ENCODE measurements at regions not wholly inside any gene's neighbourhood (a gene's known extent, or its start where the extent isn't known, plus 50 kb on each side); places are given as distances from the start of the nearest gene placed in this dataset.
"Not testable (repeated sequence)": the region's sequence is repeated elsewhere in the genome, so short reads cannot be mapped to it uniquely, and the experiment has no call there.

GRCh38 chr2:65920659-65921058 lies 488.3 kb upstream of the SPRED2 start:
- no peak for TF ChIP-seq POLR2A (IDR thresholded peaks at IDR 0.05; ENCODE audit: low read depth, low read length)
- DNase-seq (ENCODE audit: insufficient read length, low spot score) (no peak), FAIRE-seq (no peak)

- no peak for TF ChIP-seq POLR2A (IDR thresholded peaks at IDR 0.05; ENCODE audit: low read depth, low read length)
- FAIRE-seq (no peak), DNase-seq (ENCODE audit: insufficient read length, low spot score) (no peak)
Observed at GRCh38 chr2:65919550-65920188, 487.3 kb upstream of the SPRED2 start.

GRCh38 chr2:65918760-65919187 lies 486.4 kb upstream of the SPRED2 start:
- FAIRE-seq (no peak), DNase-seq (ENCODE audit: insufficient read length, low spot score) (no peak)
- TF ChIP-seq POLR2A (IDR thresholded peaks at IDR 0.05; ENCODE audit: low read depth, low read length) = no peak

GRCh38 chr2:65917986-65918385 lies 485.6 kb upstream of the SPRED2 start:
- TF ChIP-seq POLR2A (IDR thresholded peaks at IDR 0.05; ENCODE audit: low read depth, low read length) = no peak
- FAIRE-seq (no peak), DNase-seq (ENCODE audit: insufficient read length, low spot score) (no peak)

GRCh38 chr2:65916785-65917295 lies 484.4 kb upstream of the SPRED2 start:
- no peak for TF ChIP-seq POLR2A (IDR thresholded peaks at IDR 0.05; ENCODE audit: low read depth, low read length)
- DNase-seq (ENCODE audit: insufficient read length, low spot score) (no peak), FAIRE-seq (no peak)

- no peak for FAIRE-seq
- no peak for TF ChIP-seq POLR2A (IDR thresholded peaks at IDR 0.05; ENCODE audit: low read depth, low read length)
Observed at GRCh38 chr2:65916177-65916576, 483.8 kb upstream of the SPRED2 start.

GRCh38 chr2:65915273-65915672 lies 482.9 kb upstream of the SPRED2 start:
- FAIRE-seq (no peak), DNase-seq (ENCODE audit: insufficient read length, low spot score) (no peak)
- no peak for TF ChIP-seq POLR2A (IDR thresholded peaks at IDR 0.05; ENCODE audit: low read depth, low read length)

More at GRCh38 chr2:65916177-65916576, 483.8 kb upstream of the SPRED2 start:
- no peak for DNase-seq (ENCODE audit: insufficient read length, low spot score)

GRCh38 chr2:65914244-65914786 lies 481.9 kb upstream of the SPRED2 start:
- DNase-seq (ENCODE audit: insufficient read length, low spot score) = no peak
- TF ChIP-seq POLR2A (IDR thresholded peaks at IDR 0.05; ENCODE audit: low read depth, low read length) = no peak

GRCh38 chr2:65913813-65914212 lies 481.4 kb upstream of the SPRED2 start:
- no peak for DNase-seq (ENCODE audit: insufficient read length, low spot score)
- FAIRE-seq = no peak
- TF ChIP-seq POLR2A (IDR thresholded peaks at IDR 0.05; ENCODE audit: low read depth, low read length) = no peak

More at GRCh38 chr2:65914244-65914786, 481.9 kb upstream of the SPRED2 start:
- FAIRE-seq = no peak

GRCh38 chr2:65901756-65902155 lies 469.4 kb upstream of the SPRED2 start:
- DNase-seq (ENCODE audit: insufficient read length, low spot score) (no peak), FAIRE-seq (no peak)
- no peak for TF ChIP-seq POLR2A (IDR thresholded peaks at IDR 0.05; ENCODE audit: low read depth, low read length)

GRCh38 chr2:65896446-65896845 lies 464.0 kb upstream of the SPRED2 start:
- TF ChIP-seq POLR2A (IDR thresholded peaks at IDR 0.05; ENCODE audit: low read depth, low read length) = no peak
- FAIRE-seq = no peak
- DNase-seq (ENCODE audit: insufficient read length, low spot score) = no peak

GRCh38 chr2:65890131-65890530 lies 457.7 kb upstream of the SPRED2 start:
- FAIRE-seq = not testable (repeated sequence)

GRCh38 chr2:65885266-65885665 lies 452.9 kb upstream of the SPRED2 start:
- no peak for FAIRE-seq
- TF ChIP-seq POLR2A (IDR thresholded peaks at IDR 0.05; ENCODE audit: low read depth, low read length) = no peak
- no peak for DNase-seq (ENCODE audit: insufficient read length, low spot score)

More at GRCh38 chr2:65890131-65890530, 457.7 kb upstream of the SPRED2 start:
- not testable (repeated sequence) for DNase-seq (ENCODE audit: insufficient read length, low spot score)

GRCh38 chr2:65881592-65881991 lies 449.2 kb upstream of the SPRED2 start:
- FAIRE-seq (no peak), DNase-seq (ENCODE audit: insufficient read length, low spot score) (no peak)
- no peak for TF ChIP-seq POLR2A (IDR thresholded peaks at IDR 0.05; ENCODE audit: low read depth, low read length)

GRCh38 chr2:65880436-65880835 lies 448.0 kb upstream of the SPRED2 start:
- DNase-seq (ENCODE audit: insufficient read length, low spot score) = no peak
- TF ChIP-seq POLR2A (IDR thresholded peaks at IDR 0.05; ENCODE audit: low read depth, low read length) = no peak
- no peak for FAIRE-seq
